CD4-positive, CD25-positive, alpha-beta regulatory T cell (primary cell): ENCODE measurements at regions not wholly inside any gene's neighbourhood (a gene's known extent, or its start where the extent isn't known, plus 50 kb on each side); places are given as distances from the start of the nearest gene placed in this dataset.

ENCODE experiments used
- ATAC-seq, 2 donors: fragments of 150-1000 bp; cut with Tn5 transposase; one replicate each; pipeline ENCODE4 v1.10.0; 2021; ENCODE audit warnings: low read depth in 2 of 2, moderate number of reproducible peaks in 2 of 2, moderate library complexity in 1 of 2
- DNase-seq, 3 donors: peaks; one replicate each; pipeline versions ENCODE4 v3.0.0 to v3.0.0-alpha.2; 2012 to 2022; ENCODE audit warnings: mixed read lengths in 1 of 3
- H3K27ac ChIP-seq: one replicate; pipeline ENCODE4 v1.7.0; 2013; ENCODE audit warnings: mild to moderate bottlenecking, low read length; ENCODE audit not compliant: insufficient read depth, poor library complexity, severe bottlenecking
- H3K27me3 ChIP-seq: one replicate; pipeline ENCODE4 v1.7.0; 2013; ENCODE audit warnings: low read length; ENCODE audit not compliant: control insufficient read depth, insufficient read depth
- H3K36me3 ChIP-seq: one replicate; pipeline ENCODE4 v1.7.0; 2013; ENCODE audit warnings: mild to moderate bottlenecking, low read length, moderate library complexity; ENCODE audit not compliant: control insufficient read depth, insufficient read depth
- H3K4me1 ChIP-seq: 2 replicates; pipeline ENCODE4 v1.7.0; 2013; ENCODE audit warnings: mild to moderate bottlenecking, low read length; ENCODE audit not compliant: insufficient read depth, control insufficient read depth, poor library complexity, severe bottlenecking
- H3K4me3 ChIP-seq: one replicate; pipeline ENCODE4 v1.7.0; 2013; ENCODE audit warnings: low read depth, mild to moderate bottlenecking, low read length, moderate library complexity
- H3K9me3 ChIP-seq, 2 experiments: 1 replicate in 1 of 2; 2 replicates in 1 of 2; pipeline ENCODE4 v1.7.0; 2013; ENCODE audit warnings: low read length in 2 of 2, mild to moderate bottlenecking in 1 of 2, moderate library complexity in 1 of 2; ENCODE audit not compliant: control insufficient read depth in 2 of 2
- H3K27ac Mint-ChIP-seq, 3 donors: one replicate each; pipeline ENCODE4 v1.8.0; 2020 to 2022; ENCODE audit warnings: mild to moderate bottlenecking in 3 of 3, mixed read lengths in 3 of 3, moderate library complexity in 2 of 3
- H3K27me3 Mint-ChIP-seq: one replicate; pipeline ENCODE4 v1.8.0; 2022; ENCODE audit warnings: mild to moderate bottlenecking, mixed read lengths
- H3K36me3 Mint-ChIP-seq: one replicate; pipeline ENCODE4 v1.8.0; 2020; ENCODE audit warnings: mixed read lengths
- H3K4me1 Mint-ChIP-seq, 4 donors: one replicate each; pipeline ENCODE4 v1.8.0; 2020 to 2022; ENCODE audit warnings: mixed read lengths in 4 of 4, mild to moderate bottlenecking in 1 of 4
- H3K4me3 Mint-ChIP-seq, 4 donors: one replicate each; pipeline ENCODE4 v1.8.0; 2020 to 2022; ENCODE audit warnings: mild to moderate bottlenecking in 4 of 4, mixed read lengths in 4 of 4, moderate library complexity in 3 of 4
- H3K9me3 Mint-ChIP-seq, 7 donors: one replicate each; pipeline ENCODE4 v1.8.0; 2020 to 2022; ENCODE audit warnings: mixed read lengths in 7 of 7, mild to moderate bottlenecking in 3 of 7, moderate library complexity in 2 of 7

- H3K4me3 Mint-ChIP-seq = no peak overlapping the region
- peaks cover 2% of the 10 kb centered on the region for H3K27me3 ChIP-seq
- no peaks in the 10 kb centered on the region for H3K4me1 Mint-ChIP-seq
- ATAC-seq (no peak), DNase-seq (no peak)
- H3K4me3 ChIP-seq = no peak overlapping the region
- peaks cover 0 to 1% (median 0%) of the 10 kb centered on the region in 7 donors for H3K9me3 Mint-ChIP-seq
- peaks cover 18% of the 10 kb centered on the region for H3K27me3 Mint-ChIP-seq
- no peaks in the 10 kb centered on the region for H3K36me3 Mint-ChIP-seq
- H3K36me3 ChIP-seq = no peaks in the 10 kb centered on the region
- H3K27ac ChIP-seq = no peak overlapping the region
- no peaks in the 10 kb centered on the region for H3K4me1 ChIP-seq
- no peaks in the 10 kb centered on the region for H3K9me3 ChIP-seq
- H3K27ac Mint-ChIP-seq = no peak overlapping the region
Measured at GRCh38 chr13:26954976-26955375, 194.4 kb upstream of the GPR12 start.

- no peaks in the 10 kb centered on the region for H3K36me3 Mint-ChIP-seq
- Histone ChIP-seq H3K4me3 (no peak overlapping the region), H3K9me3 (no peaks in the 10 kb centered on the region), H3K27ac (no peak overlapping the region), H3K4me1 (no peaks in the 10 kb centered on the region), H3K27me3 (peaks cover 2% of the 10 kb centered on the region), H3K36me3 (no peaks in the 10 kb centered on the region)
- peaks cover 0 to 1% (median 0%) of the 10 kb centered on the region in 7 donors for H3K9me3 Mint-ChIP-seq
- no peaks in the 10 kb centered on the region for H3K4me1 Mint-ChIP-seq
- DNase-seq (no peak), ATAC-seq (no peak)
- H3K27me3 Mint-ChIP-seq = peaks cover 13% of the 10 kb centered on the region
- no peak overlapping the region for H3K4me3 Mint-ChIP-seq
- no peak overlapping the region for H3K27ac Mint-ChIP-seq
Measured at GRCh38 chr13:26953291-26953690, 192.7 kb upstream of the GPR12 start.

GRCh38 chr13:26952551-26953143 lies 192.1 kb upstream of the GPR12 start:
- Mint-ChIP-seq H3K4me3 (no peak overlapping the region), H3K27me3 (peaks cover 13% of the 10 kb centered on the region), H3K36me3 (no peaks in the 10 kb centered on the region), H3K27ac (peak overlapping the region in 1 of 3 donors; percentile 14), H3K4me1 (no peaks in the 10 kb centered on the region), H3K9me3 (peaks cover 0 to 1% (median 0%) of the 10 kb centered on the region in 7 donors)
- no peaks in the 10 kb centered on the region for H3K9me3 ChIP-seq
- ATAC-seq (no peak), DNase-seq (no peak)
- no peaks in the 10 kb centered on the region for H3K4me1 ChIP-seq
- peaks cover 2% of the 10 kb centered on the region for H3K27me3 ChIP-seq
- H3K27ac ChIP-seq = no peak overlapping the region
- H3K36me3 ChIP-seq = no peaks in the 10 kb centered on the region
- no peak overlapping the region for H3K4me3 ChIP-seq

GRCh38 chr13:26951581-26952177 lies 191.1 kb upstream of the GPR12 start:
- ATAC-seq (no peak), DNase-seq (no peak)
- peaks cover 13% of the 10 kb centered on the region for H3K27me3 Mint-ChIP-seq
- H3K27ac ChIP-seq = no peak overlapping the region
- no peak overlapping the region for H3K27ac Mint-ChIP-seq
- H3K36me3 ChIP-seq = no peaks in the 10 kb centered on the region
- peaks cover 6% of the 10 kb centered on the region for H3K27me3 ChIP-seq
- H3K4me3 ChIP-seq = no peak overlapping the region
- no peaks in the 10 kb centered on the region for H3K4me1 Mint-ChIP-seq
- H3K36me3 Mint-ChIP-seq = no peaks in the 10 kb centered on the region
- H3K9me3 Mint-ChIP-seq = peaks cover 0 to 1% (median 0%) of the 10 kb centered on the region in 7 donors
- no peaks in the 10 kb centered on the region for H3K9me3 ChIP-seq
- H3K4me1 ChIP-seq = no peaks in the 10 kb centered on the region
- H3K4me3 Mint-ChIP-seq = no peak overlapping the region

DNA sequence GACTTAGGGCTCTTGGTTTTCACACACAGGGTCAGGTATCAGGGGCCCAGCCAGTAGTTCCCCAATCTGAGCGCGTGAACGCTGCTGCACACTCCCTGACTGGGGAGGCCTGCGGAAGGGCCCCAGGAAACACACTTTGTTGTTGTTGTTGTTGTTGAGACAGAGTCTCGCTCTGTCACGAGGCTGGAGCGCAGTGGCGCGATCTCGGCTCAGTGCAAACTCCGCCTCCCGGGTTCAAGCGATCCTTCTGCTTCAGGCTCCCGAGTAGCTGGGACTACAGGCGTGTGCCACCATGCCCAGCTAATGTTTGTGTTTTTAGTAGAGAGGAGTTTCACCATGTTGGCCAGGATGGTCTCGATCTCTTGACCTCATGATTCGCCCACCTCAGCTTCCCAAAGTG lies 190.4 kb upstream of the GPR12 start:
- Mint-ChIP-seq H3K4me1 (no peaks in the 10 kb centered on the region), H3K9me3 (peaks cover 0 to 1% (median 0%) of the 10 kb centered on the region in 7 donors), H3K36me3 (no peaks in the 10 kb centered on the region), H3K27ac (no peak overlapping the region), H3K27me3 (peaks cover 13% of the 10 kb centered on the region), H3K4me3 (no peak overlapping the region)
- Histone ChIP-seq H3K9me3 (no peaks in the 10 kb centered on the region), H3K36me3 (no peaks in the 10 kb centered on the region), H3K4me1 (no peaks in the 10 kb centered on the region), H3K27ac (no peak overlapping the region), H3K27me3 (peaks cover 5% of the 10 kb centered on the region), H3K4me3 (no peak overlapping the region)
- DNase-seq (no peak), ATAC-seq (no peak)

- Mint-ChIP-seq H3K27me3 (peaks cover 13% of the 10 kb centered on the region), H3K4me1 (no peaks in the 10 kb centered on the region), H3K27ac (no peak overlapping the region), H3K9me3 (peaks cover 0 to 1% (median 0%) of the 10 kb centered on the region in 7 donors), H3K36me3 (no peaks in the 10 kb centered on the region), H3K4me3 (no peak overlapping the region)
- Histone ChIP-seq H3K36me3 (no peaks in the 10 kb centered on the region), H3K4me1 (no peaks in the 10 kb centered on the region), H3K4me3 (no peak overlapping the region), H3K27ac (no peak overlapping the region), H3K27me3 (peaks cover 5% of the 10 kb centered on the region), H3K9me3 (no peaks in the 10 kb centered on the region)
- no peak for DNase-seq
- ATAC-seq = no peak
Measured at GRCh38 chr13:26950546-26950945, 190.0 kb upstream of the GPR12 start.

GRCh38 chr13:26949701-26950502 lies 189.3 kb upstream of the GPR12 start:
- Mint-ChIP-seq H3K27ac (no peak overlapping the region), H3K4me1 (no peaks in the 10 kb centered on the region), H3K27me3 (peaks cover 13% of the 10 kb centered on the region), H3K36me3 (no peaks in the 10 kb centered on the region), H3K4me3 (no peak overlapping the region), H3K9me3 (peaks cover 0 to under 1% (median 0%) of the 10 kb centered on the region in 7 donors)
- Histone ChIP-seq H3K27ac (no peak overlapping the region), H3K36me3 (no peaks in the 10 kb centered on the region), H3K27me3 (peaks cover 5% of the 10 kb centered on the region), H3K4me1 (no peaks in the 10 kb centered on the region), H3K4me3 (no peak overlapping the region), H3K9me3 (no peaks in the 10 kb centered on the region)
- no peak for ATAC-seq
- no peak for DNase-seq
